IMR-90 (cell line): ENCODE measurements at regions not wholly inside any gene's neighbourhood (a gene's known extent, or its start where the extent isn't known, plus 50 kb on each side); places are given as distances from the start of the nearest gene placed in this dataset.

Experiments
- ATAC-seq: fragments of 200-7000 bp; cut with Tn5 transposase; 2 replicates; pipeline ENCODE4 v1.9.1; 2020; ENCODE audit warnings: low read depth, mild to moderate bottlenecking, moderate library complexity
- BruUV-seq: library from RNA; stranded (reverse); fragments of 400-500 nt; replicated peaks from 2 replicates; lab custom pipeline; 2021; lab: Mats Ljungman, UMichigan
- CTCF ChIA-PET: fragments of 300-600 bp; formaldehyde crosslinking; extraction: SDS; loops from one replicate; lab custom pipeline; 2021; ENCODE audit warnings: antibody characterized with exemption; lab: Yijun Ruan, JAX
- POLR2A ChIA-PET: fragments of 300-600 bp; sonication (Branson Sonifier 250); formaldehyde crosslinking; loops from one replicate; lab custom pipeline; 2022; ENCODE audit warnings: antibody characterized with exemption; ENCODE audit not compliant: unreplicated experiment; lab: Charles Lee
- DNase-seq: peaks from one replicate; pipeline ENCODE4 v3.0.0; 2013
- H2AFZ ChIP-seq: replicated peaks from 2 replicates; pipeline ENCODE3; 2013; ENCODE audit warnings: low read length, mild to moderate bottlenecking; ENCODE audit not compliant: poor library complexity
- H2AK5ac ChIP-seq: 2 replicates; pipeline ENCODE4 v1.6.1; 2013; ENCODE audit warnings: low read depth, low read length, inconsistent platforms
- H2AK9ac ChIP-seq: replicated peaks from 2 replicates; pipeline ENCODE3; 2013; ENCODE audit warnings: mild to moderate bottlenecking, low read depth, low read length, moderate library complexity; ENCODE audit not compliant: poor library complexity
- H2BK120ac ChIP-seq: 2 replicates; pipeline ENCODE4 v1.6.1; 2013; ENCODE audit warnings: low read depth, low read length, inconsistent platforms
- H2BK15ac ChIP-seq: 3 replicates; pipeline ENCODE4 v1.6.1; 2013; ENCODE audit warnings: low read depth, low read length, inconsistent platforms
- H2BK20ac ChIP-seq: 2 replicates; pipeline ENCODE4 v1.6.1; 2013; ENCODE audit warnings: low read depth, mild to moderate bottlenecking, inconsistent platforms, low read length, moderate library complexity
- H2BK5ac ChIP-seq: 2 replicates; pipeline ENCODE4 v1.6.1; 2013; ENCODE audit warnings: mild to moderate bottlenecking, low read depth, low read length, inconsistent platforms; ENCODE audit not compliant: poor library complexity, severe bottlenecking
- H3K14ac ChIP-seq: replicated peaks from 2 replicates; pipeline ENCODE4 v1.6.1; 2013; ENCODE audit warnings: low read depth, low read length, inconsistent platforms
- H3K18ac ChIP-seq: 2 replicates; pipeline ENCODE4 v1.6.1; 2013; ENCODE audit warnings: low read depth, low read length, control low read depth
- H3K23ac ChIP-seq: 2 replicates; pipeline ENCODE4 v1.6.1; 2013; ENCODE audit warnings: low read depth, low read length, inconsistent platforms
- H3K27ac ChIP-seq: 2 replicates; pipeline ENCODE4 v1.5.1; 2013; ENCODE audit warnings: mild to moderate bottlenecking, control low read depth, low read length; ENCODE audit not compliant: insufficient read depth
- H3K27me3 ChIP-seq: 2 replicates; pipeline ENCODE4 v1.6.1; 2013; ENCODE audit warnings: low read length; ENCODE audit not compliant: control insufficient read depth, insufficient read depth
- H3K36me3 ChIP-seq: 2 replicates; pipeline ENCODE4 v1.6.1; 2013; ENCODE audit warnings: low read length, mixed read lengths; ENCODE audit not compliant: control insufficient read depth, insufficient read depth
- H3K4ac ChIP-seq: 2 replicates; pipeline ENCODE4 v1.6.1; 2013; ENCODE audit warnings: low read depth, low read length, inconsistent platforms
- H3K4me1 ChIP-seq: 2 replicates; pipeline ENCODE4 v1.6.1; 2013; ENCODE audit warnings: low read length, mixed read lengths; ENCODE audit not compliant: control insufficient read depth, insufficient read depth
- H3K4me2 ChIP-seq: 2 replicates; pipeline ENCODE4 v1.6.1; 2013; ENCODE audit warnings: low read depth, mild to moderate bottlenecking, control low read depth, low read length, moderate library complexity
- H3K4me3 ChIP-seq: 2 replicates; pipeline ENCODE4 v1.5.1; 2013; ENCODE audit warnings: low read depth, mild to moderate bottlenecking, control low read depth, low read length, moderate library complexity; ENCODE audit not compliant: insufficient read depth
- H3K56ac ChIP-seq: 2 replicates; pipeline ENCODE4 v1.6.1; 2013; ENCODE audit warnings: low read length, inconsistent platforms; ENCODE audit not compliant: insufficient read depth; ENCODE audit errors: extremely low read depth
- H3K79me1 ChIP-seq, 2 experiments: 2 replicates each; pipeline ENCODE4 v1.6.1; 2013; ENCODE audit warnings: low read length in 2 of 2, inconsistent platforms in 1 of 2, low read depth in 1 of 2
- H3K9ac ChIP-seq: 2 replicates; pipeline ENCODE4 v1.6.1; 2013; ENCODE audit warnings: low read depth, low read length, control low read depth
- H3K9me1 ChIP-seq: 2 replicates; pipeline ENCODE4 v1.6.1; 2013; ENCODE audit warnings: low read length, inconsistent platforms; ENCODE audit not compliant: insufficient read depth
- H3K9me3 ChIP-seq: 2 replicates; pipeline ENCODE4 v1.6.1; 2013; ENCODE audit warnings: low read length; ENCODE audit not compliant: control insufficient read depth, insufficient read depth
- H4K20me1 ChIP-seq: 2 replicates; pipeline ENCODE4 v1.6.1; 2013; ENCODE audit warnings: low read length, inconsistent platforms; ENCODE audit not compliant: insufficient read depth
- H4K5ac ChIP-seq: 2 replicates; pipeline ENCODE4 v1.6.1; 2013; ENCODE audit warnings: mild to moderate bottlenecking, low read depth, low read length, control low read depth
- H4K8ac ChIP-seq, 2 experiments: 2 replicates each; pipeline ENCODE4 v1.6.1; 2013; ENCODE audit warnings: low read depth in 2 of 2, low read length in 2 of 2, control low read depth in 1 of 2, inconsistent platforms in 1 of 2
- H4K91ac ChIP-seq: 2 replicates; pipeline ENCODE4 v1.6.1; 2013; ENCODE audit warnings: low read depth, low read length, inconsistent platforms; ENCODE audit not compliant: insufficient read depth
- BHLHE40 ChIP-seq: fragments of 150-350 bp; IDR thresholded peaks from 2 replicates; pipeline ENCODE4 v1.6.1; 2016; ENCODE audit warnings: mild to moderate bottlenecking, low read depth, low read length
- CEBPB ChIP-seq: IDR thresholded peaks from 2 replicates; pipeline ENCODE4 v1.6.1; 2012; ENCODE audit warnings: low read depth, low read length, improper control_type of control experiment
- CHD1 ChIP-seq: IDR thresholded peaks from 2 replicates; pipeline ENCODE4 v1.6.1; 2012; ENCODE audit warnings: low read depth, low read length, improper control_type of control experiment
- CTCF ChIP-seq: conservative IDR thresholded peaks from 2 replicates; pipeline ENCODE4 v1.5.1; 2012; ENCODE audit warnings: mild to moderate bottlenecking, low read depth, low read length, improper control_type of control experiment
- ELK1 ChIP-seq: fragments of 150-350 bp; IDR thresholded peaks from 2 replicates; pipeline ENCODE4 v1.6.1; 2016; ENCODE audit warnings: low read depth, mild to moderate bottlenecking, low read length, moderate library complexity, borderline replicate concordance
- FOS ChIP-seq: fragments of 150-350 bp; IDR thresholded peaks from 2 replicates; pipeline ENCODE4 v1.6.1; 2016; ENCODE audit warnings: low read depth, low read length
- MAFK ChIP-seq: IDR thresholded peaks from 2 replicates; pipeline ENCODE4 v1.6.1; 2012; ENCODE audit warnings: low read depth, low read length, improper control_type of control experiment
- MAZ ChIP-seq: IDR thresholded peaks from 2 replicates; pipeline ENCODE4 v1.6.1; 2012; ENCODE audit warnings: low read depth, mild to moderate bottlenecking, low read length, improper control_type of control experiment, moderate library complexity, borderline replicate concordance
- MXI1 ChIP-seq: IDR thresholded peaks from 2 replicates; pipeline ENCODE4 v1.6.1; 2012; ENCODE audit warnings: low read depth, mild to moderate bottlenecking, low read length, moderate library complexity, borderline replicate concordance
- NFE2L2 ChIP-seq: fragments of 150-350 bp; IDR thresholded peaks from 2 replicates; pipeline ENCODE4 v1.6.1; 2016; ENCODE audit warnings: low read depth, mild to moderate bottlenecking, low read length
- POLR2A ChIP-seq: IDR thresholded peaks from 2 replicates; pipeline ENCODE4 v1.6.1; 2012; ENCODE audit warnings: mild to moderate bottlenecking, low read depth, low read length
- RAD21 ChIP-seq: IDR thresholded peaks from 2 replicates; pipeline ENCODE4 v1.6.1; 2012; ENCODE audit warnings: low read length, improper control_type of control experiment
- RCOR1 ChIP-seq: IDR thresholded peaks from 2 replicates; pipeline ENCODE4 v1.6.1; 2012; ENCODE audit warnings: mild to moderate bottlenecking, low read length, improper control_type of control experiment; ENCODE audit not compliant: insufficient replicate concordance
- RFX5 ChIP-seq: IDR thresholded peaks from 2 replicates; pipeline ENCODE4 v1.8.0; 2012; ENCODE audit warnings: low read depth, mild to moderate bottlenecking, low read length, moderate library complexity
- SMC3 ChIP-seq: fragments of 150-350 bp; IDR thresholded peaks from 2 replicates; pipeline ENCODE4 v1.6.1; 2016; ENCODE audit warnings: low read depth, mild to moderate bottlenecking, antibody characterized with exemption, low read length, moderate library complexity
- USF2 ChIP-seq: fragments of 150-350 bp; IDR thresholded peaks from 2 replicates; pipeline ENCODE4 v1.6.1; 2017; ENCODE audit warnings: mild to moderate bottlenecking, antibody characterized with exemption, low read length, low read depth
- WGBS, 2 experiments: methylation state at CpG; one replicate each; pipeline versions ENCODE4 v1.1.5 to v1.1.7; 2013; ENCODE audit warnings: missing lambda C conversion rate in 2 of 2; ENCODE audit not compliant: insufficient read length in 1 of 2; ENCODE audit errors: extremely low coverage in 2 of 2; 5-methylcytosine and 5-hydroxymethylcytosine counted together
- dilution Hi-C: fragments of 300-500 bp; cut with HindIII; formaldehyde crosslinking; loops from one replicate; pipeline ENCODE4 v1.14.3; 2018; ENCODE audit warnings: low sequenced_read_pairs; ENCODE audit not compliant: unreplicated experiment
- in situ Hi-C: fragments of 300-500 bp; cut with MboI; formaldehyde crosslinking; loops from 3 replicates; pipeline ENCODE4 v1.14.3; 2019; ENCODE audit warnings: low sequenced_read_pairs, inconsistent platforms, mixed read lengths
- intact Hi-C: fragments of 100-400 bp; cut with micrococcal nuclease; formaldehyde crosslinking; loops from 2 replicates; pipeline ENCODE4 v1.10.0; 2022

GRCh38 chr10:113228530-113228929 lies 278.5 kb downstream of the TCF7L2 start:
- Histone ChIP-seq H3K9ac (no peak overlapping the region), H3K36me3 (no peaks in the 10 kb centered on the region), H2AFZ (no peak overlapping the region), H3K9me1 (no peaks in the 10 kb centered on the region), H4K20me1 (no peaks in the 10 kb centered on the region), H2AK9ac (no peak overlapping the region), H3K14ac (no peak overlapping the region), H3K23ac (no peak overlapping the region), H3K79me1 (no peaks in the 10 kb centered on the region), H4K91ac (no peak overlapping the region), H3K56ac (no peak overlapping the region), H2BK120ac (no peak overlapping the region), H2AK5ac (no peak overlapping the region), H4K5ac (no peak overlapping the region), H4K8ac (no peak overlapping the region), H3K27ac (no peak overlapping the region), H3K4me3 (no peak overlapping the region), H3K4me2 (no peak overlapping the region), H3K4me1 (no peaks in the 10 kb centered on the region), H2BK15ac (no peak overlapping the region), H3K4ac (no peak overlapping the region), H3K27me3 (peaks cover 14% of the 10 kb centered on the region), H3K18ac (no peak overlapping the region), H2BK5ac (no peak overlapping the region), H3K9me3 (no peaks in the 10 kb centered on the region), H2BK20ac (no peak overlapping the region)
- in situ Hi-C loops: no loop called here
- TF ChIP-seq MAZ (no peak), SMC3 (no peak), CTCF (no peak), ELK1 (no peak), BHLHE40 (no peak), RFX5 (no peak), FOS (no peak), USF2 (no peak), MAFK (no peak), POLR2A (no peak), CHD1 (no peak), MXI1 (no peak), CEBPB (no peak), RAD21 (no peak), RCOR1 (no peak), NFE2L2 (no peak)
- dilution Hi-C loops: no loop called here
- ATAC-seq (no peak), DNase-seq (peak; percentile 27)
- no CpG with 5 or more reads among the region's 7 CpGs for WGBS, 2 experiments
- intact Hi-C loops: no loop called here
- CTCF ChIA-PET: interaction anchor here (0.5 to 0.7 kb wide), 2 partner anchors 215 to 544 kb away, joined by 3 to 4 read pairs; no protein-coding TSS in a partner anchor
- POLR2A ChIA-PET: no interaction called here
- BruUV-seq: no TSS peak
